ENCODE measurements at regions not wholly inside any gene's neighbourhood (a gene's known extent, or its start where the extent isn't known, plus 50 kb on each side); places are given as distances from the start of the nearest gene placed in this dataset.
"Not testable (repeated sequence)": the region's sequence is repeated elsewhere in the genome, so short reads cannot be mapped to it uniquely, and the experiment has no call there.

DNA sequence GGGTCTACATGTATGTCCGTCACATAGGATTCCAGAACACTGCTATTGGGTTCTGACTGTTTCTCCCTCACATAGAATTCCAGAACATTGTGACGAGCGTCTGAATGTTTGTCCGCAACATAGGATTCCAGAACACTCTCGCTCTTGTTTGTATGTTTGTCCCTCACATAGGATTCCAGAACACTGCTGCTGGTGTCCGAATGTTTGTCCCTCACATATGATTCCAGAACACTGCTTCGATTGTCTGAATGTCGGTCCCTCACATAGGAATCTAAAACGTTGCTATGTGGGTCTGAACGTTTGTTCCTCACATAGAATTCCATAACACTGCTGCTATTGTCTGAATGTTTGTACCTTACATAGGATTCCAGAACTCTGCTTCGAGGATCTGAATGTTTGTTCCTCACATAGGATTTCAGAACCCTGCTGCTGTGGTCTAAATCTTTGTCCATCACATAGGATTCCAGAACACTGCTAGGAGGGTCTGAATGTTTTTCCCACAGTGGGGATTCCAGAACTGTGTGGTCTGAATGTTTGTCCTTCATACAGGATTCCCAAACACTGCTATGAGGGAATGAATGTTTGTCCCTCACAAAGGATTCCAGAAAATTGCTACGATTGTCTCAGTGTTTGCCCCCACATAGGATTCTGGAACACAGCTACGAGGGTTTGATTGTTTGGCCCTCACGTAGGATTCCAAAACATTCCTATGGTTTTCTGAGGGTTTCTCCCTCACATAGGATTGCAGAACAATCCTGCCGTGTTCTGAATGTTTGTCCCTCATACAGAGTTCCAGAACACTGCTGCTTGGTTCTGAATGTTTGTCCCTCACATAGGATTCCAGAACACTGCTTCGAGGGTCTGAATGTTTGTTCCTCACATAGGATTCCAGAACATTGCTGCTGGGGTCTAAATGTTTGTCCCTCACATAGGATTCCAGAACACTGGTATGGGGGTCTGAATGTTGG lies 220.5 kb downstream of the FOXD4L6 start:
- POLR2A ChIA-PET, result no interaction called here
- no peak for DNase-seq (ENCODE audit: low read depth, low spot score)
- CTCF ChIA-PET, result no interaction called here
- TF ChIP-seq CTCF (IDR thresholded peaks at IDR 0.05; ENCODE audit: insufficient read depth, low read length, missing control alignments), result no peak
- H3K4me3 ChIP-seq (ENCODE audit: low read depth, low read length), result no peak overlapping the region

GRCh38 chr9:40906879-40907278 lies 221.6 kb downstream of the FOXD4L6 start:
- CTCF ChIA-PET; H3K4me3 ChIP-seq (ENCODE audit: low read depth, low read length): not testable (repeated sequence)

GRCh38 chr9:40892315-40892714 lies 236.2 kb downstream of the FOXD4L6 start:
- CTCF ChIA-PET; POLR2A ChIA-PET; DNase-seq (ENCODE audit: low read depth, low spot score); H3K4me3 ChIP-seq (ENCODE audit: low read depth, low read length): not testable (repeated sequence)

More at GRCh38 chr9:40906879-40907278, 221.6 kb downstream of the FOXD4L6 start:
- POLR2A ChIA-PET; DNase-seq (ENCODE audit: low read depth, low spot score): not testable (repeated sequence)

DNA sequence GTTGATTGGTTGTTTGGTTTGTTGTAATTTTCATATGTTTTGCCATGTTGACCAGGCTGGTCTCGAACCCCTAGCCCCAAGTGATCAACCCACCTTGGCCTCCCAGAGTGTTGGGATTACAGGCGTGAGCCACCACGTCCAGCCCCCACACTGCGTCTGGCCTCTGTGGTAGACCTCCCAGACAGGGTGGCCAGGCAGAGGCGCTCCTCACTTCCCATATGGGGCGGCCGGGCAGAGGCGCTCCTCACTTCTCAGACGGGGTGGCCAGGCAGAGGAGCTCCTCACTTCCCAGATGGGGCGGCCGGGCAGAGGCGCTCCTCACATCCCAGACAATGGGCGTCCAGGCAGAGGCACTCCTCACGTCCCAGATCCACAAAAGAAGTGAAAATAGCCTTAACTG lies 242.6 kb downstream of the FOXD4L6 start:
- DNase-seq (ENCODE audit: low read depth, low spot score); POLR2A ChIA-PET; CTCF ChIA-PET: not testable (repeated sequence)

GRCh38 chr9:40884902-40885490 lies 243.5 kb downstream of the FOXD4L6 start:
- H3K4me3 ChIP-seq (ENCODE audit: low read depth, low read length); POLR2A ChIA-PET; DNase-seq (ENCODE audit: low read depth, low spot score); CTCF ChIA-PET: not testable (repeated sequence)

More for the DNA sequence above, 242.6 kb downstream of the FOXD4L6 start:
- not testable (repeated sequence) for H3K4me3 ChIP-seq (ENCODE audit: low read depth, low read length)

- CTCF ChIA-PET, result no interaction called here
- POLR2A ChIA-PET, result no interaction called here
- no peak for DNase-seq (ENCODE audit: low read depth, low spot score)
- no peak for TF ChIP-seq CTCF (IDR thresholded peaks at IDR 0.05; ENCODE audit: insufficient read depth, low read length, missing control alignments)
- H3K4me3 ChIP-seq (ENCODE audit: low read depth, low read length), result no peak overlapping the region
Measured at GRCh38 chr9:40884072-40884901, 244.2 kb downstream of the FOXD4L6 start.

DNA sequence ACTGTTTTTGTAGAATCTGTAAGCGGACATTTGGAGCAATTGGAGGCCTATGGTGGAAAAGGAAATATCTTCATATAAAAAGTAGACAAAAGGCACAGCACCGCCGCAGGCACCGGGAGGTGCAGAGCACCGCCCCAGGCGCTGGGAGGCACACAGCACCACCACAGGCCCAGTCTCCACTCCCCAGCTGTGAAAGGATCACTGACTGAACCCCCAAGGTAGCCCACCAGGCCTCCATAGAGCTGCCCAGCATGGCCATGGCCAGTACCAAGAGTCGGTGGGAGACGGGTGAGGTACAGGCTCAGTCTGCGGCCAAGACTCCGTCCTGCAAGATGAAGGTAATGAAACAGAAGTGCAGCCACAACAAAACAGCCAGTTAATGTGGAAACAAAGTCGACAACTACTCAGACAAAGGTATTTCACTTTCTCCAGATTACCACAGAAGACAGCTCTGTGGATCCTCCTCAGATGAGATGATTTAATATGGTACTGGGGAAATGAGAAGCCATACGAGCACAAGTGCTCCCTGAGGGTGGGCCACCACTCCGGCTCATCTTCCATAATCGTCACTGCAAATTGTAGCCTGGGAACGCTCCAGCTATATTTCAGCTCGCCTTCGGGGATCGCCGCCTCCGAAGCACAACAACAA lies 244.9 kb downstream of the FOXD4L6 start:
- H3K4me3 ChIP-seq (ENCODE audit: low read depth, low read length); CTCF ChIA-PET; DNase-seq (ENCODE audit: low read depth, low spot score); POLR2A ChIA-PET: not testable (repeated sequence)

GRCh38 chr9:40873753-40874295 lies 254.7 kb downstream of the FOXD4L6 start:
- DNase-seq (ENCODE audit: low read depth, low spot score); CTCF ChIA-PET; POLR2A ChIA-PET; H3K4me3 ChIP-seq (ENCODE audit: low read depth, low read length): not testable (repeated sequence)

- DNase-seq (ENCODE audit: low read depth, low spot score); CTCF ChIA-PET; H3K4me3 ChIP-seq (ENCODE audit: low read depth, low read length); POLR2A ChIA-PET: not testable (repeated sequence)
Measured at GRCh38 chr9:40868437-40868836, 260.0 kb downstream of the FOXD4L6 start.
